Calu3 (cell line): ENCODE measurements at regions not wholly inside any gene's neighbourhood (a gene's known extent, or its start where the extent isn't known, plus 50 kb on each side); places are given as distances from the start of the nearest gene placed in this dataset.

ENCODE experiments used
- BruUV-seq: library from RNA; stranded (reverse); fragments of 400-500 nt; replicated peaks from 2 replicates; lab custom pipeline; 2021; lab: Mats Ljungman, UMichigan
- CTCF ChIA-PET: fragments of 300-600 bp; sonication (Branson Sonifier 250); formaldehyde crosslinking; loops from one replicate; lab custom pipeline; 2022; ENCODE audit warnings: antibody characterized with exemption; lab: Charles Lee
- DNase-seq: peaks from one replicate; pipeline ENCODE4 v3.0.0; 2022
- H3K27ac Mint-ChIP-seq: one replicate; pipeline ENCODE4 v1.8.0; 2022; ENCODE audit warnings: mixed read lengths; ENCODE audit not compliant: unreplicated experiment
- H3K27me3 Mint-ChIP-seq: one replicate; pipeline ENCODE4 v1.8.0; 2022; ENCODE audit warnings: mixed read lengths; ENCODE audit not compliant: unreplicated experiment
- H3K36me3 Mint-ChIP-seq: one replicate; pipeline ENCODE4 v1.8.0; 2022; ENCODE audit warnings: mild to moderate bottlenecking, moderate library complexity, mixed read lengths; ENCODE audit not compliant: insufficient read depth, unreplicated experiment
- H3K4me1 Mint-ChIP-seq: one replicate; pipeline ENCODE4 v1.8.0; 2022; ENCODE audit warnings: mild to moderate bottlenecking, low read depth, mixed read lengths; ENCODE audit not compliant: unreplicated experiment
- H3K4me3 Mint-ChIP-seq: one replicate; pipeline ENCODE4 v1.8.0; 2022; ENCODE audit warnings: mild to moderate bottlenecking, low read depth, moderate library complexity, mixed read lengths; ENCODE audit not compliant: unreplicated experiment
- H3K9me3 Mint-ChIP-seq: one replicate; pipeline ENCODE4 v1.8.0; 2022; ENCODE audit warnings: low read depth, mixed read lengths; ENCODE audit not compliant: unreplicated experiment
- CTCF ChIP-seq: fragments of 200-600 bp; IDR thresholded peaks from one replicate; pipeline ENCODE4 v1.8.0; 2022; ENCODE audit warnings: antibody characterized with exemption; ENCODE audit not compliant: unreplicated experiment
- intact Hi-C: fragments of 100-400 bp; cut with micrococcal nuclease; formaldehyde crosslinking; loops from one replicate; pipeline ENCODE4 v1.10.0; 2022; ENCODE audit not compliant: unreplicated experiment

- BruUV-seq, result no TSS peak
- peaks cover 7% of the 10 kb centered on the region for H3K4me1 Mint-ChIP-seq
- no peaks in the 10 kb centered on the region for H3K27me3 Mint-ChIP-seq
- H3K36me3 Mint-ChIP-seq, result no peaks in the 10 kb centered on the region
- CTCF ChIA-PET, result interaction anchor here (0.6 kb wide), 1 partner anchor 1335 kb away, joined by 3 read pairs; no protein-coding TSS in a partner anchor
- TF ChIP-seq CTCF, result no peak
- no peak overlapping the region for H3K4me3 Mint-ChIP-seq
- H3K9me3 Mint-ChIP-seq, result peaks cover 2% of the 10 kb centered on the region
- intact Hi-C loops, result no loop called here
- H3K27ac Mint-ChIP-seq, result no peak overlapping the region
- DNase-seq, result no peak
Observed at GRCh38 chr3:18864933-18865731, 283.2 kb upstream of the KCNH8 start.

GRCh38 chr3:18862077-18862476 is 286.2 kb upstream of the KCNH8 start:
- no peak for TF ChIP-seq CTCF
- intact Hi-C loops, result no loop called here
- Mint-ChIP-seq H3K36me3 (no peaks in the 10 kb centered on the region), H3K4me3 (no peak overlapping the region), H3K9me3 (peaks cover 2% of the 10 kb centered on the region), H3K27me3 (no peaks in the 10 kb centered on the region), H3K27ac (no peak overlapping the region), H3K4me1 (peaks cover 7% of the 10 kb centered on the region)
- BruUV-seq, result no TSS peak
- no peak for DNase-seq
- CTCF ChIA-PET, result no interaction called here

- intact Hi-C loops, result no loop called here
- no peak for DNase-seq
- no peak for TF ChIP-seq CTCF
- Mint-ChIP-seq H3K27ac (no peak overlapping the region), H3K36me3 (no peaks in the 10 kb centered on the region), H3K4me1 (peaks cover 7% of the 10 kb centered on the region), H3K27me3 (no peaks in the 10 kb centered on the region), H3K9me3 (peaks cover 2% of the 10 kb centered on the region), H3K4me3 (no peak overlapping the region)
- CTCF ChIA-PET, result no interaction called here
- no TSS peak for BruUV-seq
Observed at GRCh38 chr3:18861137-18861536, 287.2 kb upstream of the KCNH8 start.

- no peak overlapping the region for H3K27ac Mint-ChIP-seq
- CTCF ChIA-PET, result no interaction called here
- H3K36me3 Mint-ChIP-seq, result no peaks in the 10 kb centered on the region
- no peaks in the 10 kb centered on the region for H3K9me3 Mint-ChIP-seq
- no peak for DNase-seq
- TF ChIP-seq CTCF, result no peak
- no peaks in the 10 kb centered on the region for H3K27me3 Mint-ChIP-seq
- H3K4me3 Mint-ChIP-seq, result no peak overlapping the region
- intact Hi-C loops, result no loop called here
- H3K4me1 Mint-ChIP-seq, result no peaks in the 10 kb centered on the region
- BruUV-seq, result no TSS peak
Observed at GRCh38 chr3:18853269-18853668, 295.0 kb upstream of the KCNH8 start.
